ENCODE measurements at regions not wholly inside any gene's neighbourhood (a gene's known extent, or its start where the extent isn't known, plus 50 kb on each side); places are given as distances from the start of the nearest gene placed in this dataset.

GRCh38 chr14:105582639-105583038 is 56.3 kb downstream of the TMEM121 start:
- TF ChIP-seq POLR2A (IDR thresholded peaks at IDR 0.05) (no peak), CTCF (IDR thresholded peaks at IDR 0.05) (no peak)
